Mesendoderm (in vitro differentiated cells): ENCODE measurements at regions not wholly inside any gene's neighbourhood (a gene's known extent, or its start where the extent isn't known, plus 50 kb on each side); places are given as distances from the start of the nearest gene placed in this dataset.
A peak's percentile ranks its signal among the peaks of the same experiment; 100 is the strongest.

ENCODE experiments used
- DNase-seq: peaks from one replicate; pipeline ENCODE4 v3.0.0; 2013
- H2AK5ac ChIP-seq: 2 replicates; pipeline ENCODE4 v1.6.1; 2013; ENCODE audit warnings: low read length, inconsistent platforms
- H2BK120ac ChIP-seq: 2 replicates; pipeline ENCODE4 v1.6.1; 2013; ENCODE audit warnings: low read depth, mild to moderate bottlenecking, low read length, moderate library complexity, mixed read lengths
- H2BK15ac ChIP-seq: replicated peaks from 2 replicates; pipeline ENCODE4 v1.6.1; 2013; ENCODE audit warnings: low read depth, mild to moderate bottlenecking, moderate library complexity
- H2BK5ac ChIP-seq: 2 replicates; pipeline ENCODE4 v1.6.1; 2013; ENCODE audit warnings: low read length, inconsistent platforms
- H3K18ac ChIP-seq: 2 replicates; pipeline ENCODE4 v1.6.1; 2013; ENCODE audit warnings: mild to moderate bottlenecking, low read length, mixed read lengths
- H3K23ac ChIP-seq: one replicate; pipeline ENCODE4 v1.6.1; 2013; ENCODE audit warnings: low read length
- H3K27ac ChIP-seq: 2 replicates; pipeline ENCODE4 v1.5.1; 2013; ENCODE audit warnings: low read depth, mild to moderate bottlenecking, inconsistent platforms, low read length, moderate library complexity
- H3K27me3 ChIP-seq: 2 replicates; pipeline ENCODE4 v1.6.1; 2013; ENCODE audit warnings: low read length, control low read depth, mild to moderate bottlenecking, inconsistent platforms; ENCODE audit not compliant: insufficient read depth, poor library complexity
- H3K36me3 ChIP-seq: 2 replicates; pipeline ENCODE4 v1.6.1; 2013; ENCODE audit warnings: low read length, inconsistent platforms; ENCODE audit not compliant: control insufficient read depth, insufficient read depth
- H3K4ac ChIP-seq: one replicate; pipeline ENCODE4 v1.6.1; 2013; ENCODE audit warnings: low read depth, mild to moderate bottlenecking, low read length, moderate library complexity
- H3K4me1 ChIP-seq: 2 replicates; pipeline ENCODE4 v1.6.1; 2013; ENCODE audit warnings: low read depth, low read length, inconsistent platforms; ENCODE audit not compliant: control insufficient read depth
- H3K4me2 ChIP-seq: 2 replicates; pipeline ENCODE4 v1.6.1; 2013; ENCODE audit warnings: low read length
- H3K4me3 ChIP-seq: 2 replicates; pipeline ENCODE4 v1.5.1; 2013; ENCODE audit warnings: mild to moderate bottlenecking, low read length
- H3K56ac ChIP-seq: one replicate; pipeline ENCODE4 v1.6.1; 2013; ENCODE audit warnings: low read length
- H3K79me1 ChIP-seq: 2 replicates; pipeline ENCODE4 v1.6.1; 2013; ENCODE audit warnings: low read length, inconsistent platforms
- H3K79me2 ChIP-seq: 2 replicates; pipeline ENCODE4 v1.6.1; 2013; ENCODE audit warnings: mild to moderate bottlenecking, low read length; ENCODE audit not compliant: control insufficient read depth, insufficient read depth
- H3K9ac ChIP-seq: 2 replicates; pipeline ENCODE4 v1.6.1; 2013; ENCODE audit warnings: low read length, inconsistent platforms
- H4K5ac ChIP-seq: one replicate; pipeline ENCODE4 v1.6.1; 2013; ENCODE audit warnings: low read length
- H4K8ac ChIP-seq: one replicate; pipeline ENCODE4 v1.6.1; 2013; ENCODE audit warnings: low read depth, mild to moderate bottlenecking, control low read depth, low read length, moderate library complexity
- WGBS: extraction: QIAGEN DNeasy Blood & Tissue Kit; methylation state at CpG from one replicate; pipeline ENCODE4 v1.1.7; 2013; ENCODE audit warnings: low lambda C conversion rate, missing lambda C conversion rate; ENCODE audit not compliant: insufficient coverage; ENCODE audit errors: extremely low coverage; 5-methylcytosine and 5-hydroxymethylcytosine counted together

- Histone ChIP-seq H3K36me3 (no peaks in the 10 kb centered on the region), H3K23ac (no peak overlapping the region), H2BK15ac (no peak overlapping the region), H3K4me3 (no peak overlapping the region), H3K27ac (no peak overlapping the region), H3K79me1 (no peaks in the 10 kb centered on the region), H2AK5ac (no peak overlapping the region), H3K4me1 (no peaks in the 10 kb centered on the region), H2BK5ac (no peak overlapping the region), H3K27me3 (no peaks in the 10 kb centered on the region), H3K4ac (no peak overlapping the region), H3K18ac (no peak overlapping the region), H3K79me2 (no peaks in the 10 kb centered on the region), H4K5ac (no peak overlapping the region), H2BK120ac (no peak overlapping the region), H4K8ac (no peak overlapping the region), H3K4me2 (no peak overlapping the region), H3K9ac (no peak overlapping the region), H3K56ac (no peak overlapping the region)
- DNase-seq = no peak
- WGBS = no CpG with 5 or more reads among the region's 8 CpGs
Observed at GRCh38 chr18:25834061-25834460, 256.4 kb downstream of the SS18 start.

- no peaks in the 10 kb centered on the region for H3K36me3 ChIP-seq
- H3K56ac ChIP-seq = no peak overlapping the region
- WGBS = no CpG with 5 or more reads among the region's 3 CpGs
- no peaks in the 10 kb centered on the region for H3K4me1 ChIP-seq
- H2BK5ac ChIP-seq = no peak overlapping the region
- H3K4me3 ChIP-seq = no peak overlapping the region
- no peak overlapping the region for H3K4me2 ChIP-seq
- H3K4ac ChIP-seq = no peak overlapping the region
- H3K23ac ChIP-seq = no peak overlapping the region
- H4K5ac ChIP-seq = no peak overlapping the region
- H2BK120ac ChIP-seq = no peak overlapping the region
- H4K8ac ChIP-seq = no peak overlapping the region
- no peaks in the 10 kb centered on the region for H3K27me3 ChIP-seq
- no peak overlapping the region for H2BK15ac ChIP-seq
- H3K9ac ChIP-seq = no peak overlapping the region
- H3K27ac ChIP-seq = no peak overlapping the region
- H3K18ac ChIP-seq = no peak overlapping the region
- peak; percentile 61 for DNase-seq
- no peaks in the 10 kb centered on the region for H3K79me2 ChIP-seq
- no peak overlapping the region for H2AK5ac ChIP-seq
- no peaks in the 10 kb centered on the region for H3K79me1 ChIP-seq
Observed at GRCh38 chr18:25832001-25832604, 258.3 kb downstream of the SS18 start.

GRCh38 chr18:25831301-25831701 is 259.1 kb downstream of the SS18 start:
- Histone ChIP-seq H2BK15ac (no peak overlapping the region), H3K27ac (no peak overlapping the region), H3K4me3 (no peak overlapping the region), H3K9ac (no peak overlapping the region), H4K5ac (no peak overlapping the region), H3K27me3 (no peaks in the 10 kb centered on the region), H3K36me3 (no peaks in the 10 kb centered on the region), H3K4me2 (no peak overlapping the region), H3K79me2 (no peaks in the 10 kb centered on the region), H4K8ac (no peak overlapping the region), H3K18ac (no peak overlapping the region), H3K56ac (no peak overlapping the region), H3K23ac (no peak overlapping the region), H3K79me1 (no peaks in the 10 kb centered on the region), H2AK5ac (no peak overlapping the region), H2BK5ac (no peak overlapping the region), H3K4me1 (no peaks in the 10 kb centered on the region), H2BK120ac (no peak overlapping the region), H3K4ac (peak overlapping the region; percentile 49)
- DNase-seq = no peak
- WGBS = no CpG with 5 or more reads among the region's 5 CpGs

GRCh38 chr18:25830787-25831186 is 259.6 kb downstream of the SS18 start:
- peak; percentile 25 for DNase-seq
- no peak overlapping the region for H3K27ac ChIP-seq
- no peak overlapping the region for H2AK5ac ChIP-seq

GRCh38 chr18:25827961-25828561 is 262.4 kb downstream of the SS18 start:
- H3K79me1 ChIP-seq = no peaks in the 10 kb centered on the region
- WGBS = no CpG with 5 or more reads among the region's 13 CpGs
- H2BK5ac ChIP-seq = no peak overlapping the region
- no peak overlapping the region for H4K5ac ChIP-seq
- no peak overlapping the region for H3K27ac ChIP-seq
- H3K56ac ChIP-seq = no peak overlapping the region
- peak overlapping the region; percentile 82 for H3K4ac ChIP-seq
- H2AK5ac ChIP-seq = no peak overlapping the region
- no peaks in the 10 kb centered on the region for H3K36me3 ChIP-seq
- no peak overlapping the region for H2BK120ac ChIP-seq
- no peak overlapping the region for H3K23ac ChIP-seq
- H3K18ac ChIP-seq = peak overlapping the region; percentile 40
- no peaks in the 10 kb centered on the region for H3K27me3 ChIP-seq
- H4K8ac ChIP-seq = no peak overlapping the region
- no peak overlapping the region for H3K4me2 ChIP-seq
- DNase-seq = peak; percentile 37
- no peak overlapping the region for H2BK15ac ChIP-seq
- H3K4me3 ChIP-seq = no peak overlapping the region
- no peaks in the 10 kb centered on the region for H3K79me2 ChIP-seq
- no peaks in the 10 kb centered on the region for H3K4me1 ChIP-seq
- H3K9ac ChIP-seq = no peak overlapping the region

More at GRCh38 chr18:25830787-25831186, 259.6 kb downstream of the SS18 start:
- H4K5ac ChIP-seq = no peak overlapping the region
- H3K9ac ChIP-seq = no peak overlapping the region
- H4K8ac ChIP-seq = no peak overlapping the region
- no peak overlapping the region for H2BK120ac ChIP-seq
- no peak overlapping the region for H2BK5ac ChIP-seq
- no peak overlapping the region for H3K18ac ChIP-seq
- no peak overlapping the region for H3K4me3 ChIP-seq
- H2BK15ac ChIP-seq = no peak overlapping the region
- no peaks in the 10 kb centered on the region for H3K4me1 ChIP-seq
- H3K4me2 ChIP-seq = no peak overlapping the region
- H3K56ac ChIP-seq = no peak overlapping the region
- no peaks in the 10 kb centered on the region for H3K36me3 ChIP-seq
- no peak overlapping the region for H3K4ac ChIP-seq
- H3K27me3 ChIP-seq = no peaks in the 10 kb centered on the region
- whole genome bisulfite sequencing = no CpG with 5 or more reads among the region's 2 CpGs
- H3K79me2 ChIP-seq = no peaks in the 10 kb centered on the region
- no peaks in the 10 kb centered on the region for H3K79me1 ChIP-seq
- no peak overlapping the region for H3K23ac ChIP-seq

- Histone ChIP-seq H3K4me3 (no peak overlapping the region), H4K8ac (no peak overlapping the region), H3K9ac (no peak overlapping the region), H3K56ac (no peak overlapping the region), H3K23ac (no peak overlapping the region), H2AK5ac (no peak overlapping the region), H3K79me1 (no peaks in the 10 kb centered on the region), H3K27ac (no peak overlapping the region), H3K4ac (no peak overlapping the region), H2BK120ac (no peak overlapping the region), H3K36me3 (no peaks in the 10 kb centered on the region), H4K5ac (no peak overlapping the region), H2BK5ac (no peak overlapping the region), H3K79me2 (no peaks in the 10 kb centered on the region), H2BK15ac (no peak overlapping the region), H3K18ac (no peak overlapping the region), H3K4me2 (no peak overlapping the region), H3K4me1 (no peaks in the 10 kb centered on the region), H3K27me3 (no peaks in the 10 kb centered on the region)
- no peak for DNase-seq
- no CpG with 5 or more reads among the region's 4 CpGs for WGBS
Observed at GRCh38 chr18:25827228-25827627, 263.2 kb downstream of the SS18 start.
